H9 (cell line): ENCODE measurements at regions not wholly inside any gene's neighbourhood (a gene's known extent, or its start where the extent isn't known, plus 50 kb on each side); places are given as distances from the start of the nearest gene placed in this dataset.

Experiments
- DNase-seq: peaks from one replicate; pipeline ENCODE4 v3.0.0-alpha.2; 2017
- H2AFZ ChIP-seq: one replicate; pipeline ENCODE4 v1.6.1; 2013; ENCODE audit warnings: mild to moderate bottlenecking, low read length, control low read depth, moderate library complexity
- H2AK5ac ChIP-seq: 2 replicates; pipeline ENCODE4 v1.6.1; 2013; ENCODE audit warnings: low read length, control low read depth, mixed read lengths; ENCODE audit not compliant: insufficient read length
- H2BK120ac ChIP-seq: one replicate; pipeline ENCODE4 v1.6.1; 2013; ENCODE audit warnings: low read depth, mild to moderate bottlenecking, low read length, control low read depth, inconsistent platforms; ENCODE audit not compliant: poor library complexity, severe bottlenecking
- H2BK12ac ChIP-seq: 2 replicates; pipeline ENCODE4 v1.6.1; 2013; ENCODE audit warnings: low read length, control low read depth, mixed read lengths, low read depth; ENCODE audit not compliant: insufficient read length
- H2BK15ac ChIP-seq: 2 replicates; pipeline ENCODE4 v1.6.1; 2013; ENCODE audit warnings: low read depth, low read length, control low read depth
- H2BK20ac ChIP-seq: one replicate; pipeline ENCODE4 v1.6.1; 2013; ENCODE audit warnings: low read depth, mild to moderate bottlenecking, low read length, control low read depth, inconsistent platforms; ENCODE audit not compliant: poor library complexity, severe bottlenecking
- H2BK5ac ChIP-seq: 2 replicates; pipeline ENCODE4 v1.6.1; 2013; ENCODE audit warnings: low read length, control low read depth, mixed read lengths; ENCODE audit not compliant: insufficient read length
- H3K14ac ChIP-seq: 2 replicates; pipeline ENCODE4 v1.6.1; 2013; ENCODE audit warnings: low read length, control low read depth; ENCODE audit not compliant: insufficient read depth
- H3K18ac ChIP-seq: 2 replicates; pipeline ENCODE4 v1.6.1; 2013; ENCODE audit warnings: low read depth, mild to moderate bottlenecking, mixed read lengths, low read length, control low read depth; ENCODE audit not compliant: insufficient read length
- H3K23ac ChIP-seq: 2 replicates; pipeline ENCODE4 v1.6.1; 2013; ENCODE audit warnings: low read length, control low read depth, mixed read lengths, low read depth; ENCODE audit not compliant: insufficient read length
- H3K23me2 ChIP-seq: 2 replicates; pipeline ENCODE4 v1.6.1; 2013; ENCODE audit warnings: low read depth, mild to moderate bottlenecking, mixed read lengths, low read length, control low read depth; ENCODE audit not compliant: insufficient read length, poor library complexity, severe bottlenecking
- H3K27ac ChIP-seq: 2 replicates; pipeline ENCODE4 v1.5.1; 2013; ENCODE audit warnings: low read length, control low read depth, mixed read lengths, low read depth; ENCODE audit not compliant: insufficient read length
- H3K27me3 ChIP-seq: 2 replicates; pipeline ENCODE4 v1.6.1; 2013; ENCODE audit warnings: low read length, control low read depth, inconsistent platforms; ENCODE audit not compliant: insufficient read depth
- H3K4ac ChIP-seq: 2 replicates; pipeline ENCODE4 v1.6.1; 2013; ENCODE audit warnings: low read depth, mild to moderate bottlenecking, control low read depth, inconsistent platforms, low read length, moderate library complexity
- H3K4me1 ChIP-seq: 2 replicates; pipeline ENCODE4 v1.6.1; 2013; ENCODE audit warnings: low read length, control low read depth, inconsistent platforms; ENCODE audit not compliant: insufficient read depth
- H3K4me2 ChIP-seq: 2 replicates; pipeline ENCODE4 v1.6.1; 2013; ENCODE audit warnings: low read length, control low read depth, mixed read lengths; ENCODE audit not compliant: insufficient read length, insufficient read depth
- H3K56ac ChIP-seq: 2 replicates; pipeline ENCODE4 v1.6.1; 2013; ENCODE audit warnings: low read depth, mild to moderate bottlenecking, mixed read lengths, low read length, control low read depth; ENCODE audit not compliant: insufficient read length
- H3K79me1 ChIP-seq: 2 replicates; pipeline ENCODE4 v1.6.1; 2013; ENCODE audit warnings: low read depth, mild to moderate bottlenecking, moderate library complexity, low read length, control low read depth, inconsistent platforms; ENCODE audit not compliant: insufficient read depth, poor library complexity, severe bottlenecking
- H3K79me2 ChIP-seq: 2 replicates; pipeline ENCODE4 v1.6.1; 2013; ENCODE audit warnings: low read length, control low read depth, inconsistent platforms; ENCODE audit not compliant: insufficient read depth
- H3K9ac ChIP-seq: 2 replicates; pipeline ENCODE4 v1.6.1; 2013; ENCODE audit warnings: low read length, control low read depth, mixed read lengths; ENCODE audit not compliant: insufficient read length; ENCODE audit errors: extremely low read depth
- H3K9me3 ChIP-seq: one replicate; pipeline ENCODE4 v1.6.1; 2013; ENCODE audit warnings: low read depth, low read length, inconsistent platforms; ENCODE audit not compliant: control insufficient read depth
- H3T11ph ChIP-seq: one replicate; pipeline ENCODE4 v1.6.1; 2013; ENCODE audit warnings: mild to moderate bottlenecking, low read length, control low read depth, inconsistent platforms
- H4K20me1 ChIP-seq: one replicate; pipeline ENCODE4 v1.6.1; 2013; ENCODE audit not compliant: control insufficient read depth, insufficient read length, insufficient read depth
- H4K5ac ChIP-seq: 2 replicates; pipeline ENCODE4 v1.6.1; 2013; ENCODE audit warnings: low read depth, mild to moderate bottlenecking, mixed read lengths, low read length, control low read depth; ENCODE audit not compliant: insufficient read length
- H4K8ac ChIP-seq: replicated peaks from 2 replicates; pipeline ENCODE4 v1.6.1; 2013; ENCODE audit warnings: low read length, control low read depth, mixed read lengths, low read depth; ENCODE audit not compliant: insufficient read length
- H4K91ac ChIP-seq: 2 replicates; pipeline ENCODE4 v1.6.1; 2013; ENCODE audit warnings: low read depth, mild to moderate bottlenecking, moderate library complexity, mixed read lengths, low read length, control low read depth; ENCODE audit not compliant: insufficient read length
- H3K27ac Mint-ChIP-seq, 3 experiments: 2 replicates in 2 of 3; 3 replicates in 1 of 3; pipeline ENCODE4 v1.8.0; 2020 to 2021; ENCODE audit warnings: mixed read lengths in 3 of 3, mild to moderate bottlenecking in 1 of 3, moderate library complexity in 1 of 3
- H3K27me3 Mint-ChIP-seq: 2 replicates; pipeline ENCODE4 v1.8.0; 2021; ENCODE audit warnings: low read depth, mild to moderate bottlenecking, moderate library complexity, mixed read lengths
- H3K36me3 Mint-ChIP-seq, 3 experiments: 2 replicates in 2 of 3; 3 replicates in 1 of 3; pipeline ENCODE4 v1.8.0; 2020 to 2021; ENCODE audit warnings: low read depth in 3 of 3, mixed read lengths in 3 of 3; ENCODE audit not compliant: insufficient read depth in 1 of 3
- H3K4me1 Mint-ChIP-seq, 2 experiments: 2 replicates each; pipeline ENCODE4 v1.8.0; 2020; ENCODE audit warnings: mixed read lengths in 2 of 2
- H3K4me3 Mint-ChIP-seq, 2 experiments: 2 replicates in 1 of 2; 3 replicates in 1 of 2; pipeline ENCODE4 v1.8.0; 2020 to 2021; ENCODE audit warnings: mild to moderate bottlenecking in 2 of 2, mixed read lengths in 2 of 2, moderate library complexity in 1 of 2
- H3K9me3 Mint-ChIP-seq, 2 experiments: 2 replicates in 1 of 2; 3 replicates in 1 of 2; pipeline ENCODE4 v1.8.0; 2020; ENCODE audit warnings: mild to moderate bottlenecking in 2 of 2, mixed read lengths in 2 of 2, moderate library complexity in 1 of 2
- CTCF ChIP-seq: fragments of 200-600 bp; sonication (generic); conservative IDR thresholded peaks from 3 replicates; pipeline ENCODE4 v1.8.0; 2021; ENCODE audit warnings: antibody characterized with exemption, mild to moderate bottlenecking
- WGBS: extraction: QIAGEN DNeasy Blood & Tissue Kit; methylation state at CpG from one replicate; pipeline ENCODE4 v1.1.7; 2013; ENCODE audit warnings: missing lambda C conversion rate, low lambda C conversion rate, mixed read lengths; ENCODE audit not compliant: insufficient read length; ENCODE audit errors: extremely low coverage; 5-methylcytosine and 5-hydroxymethylcytosine counted together

- Histone ChIP-seq H3K27ac (no peak overlapping the region), H2BK12ac (no peak overlapping the region), H3K4me2 (no peak overlapping the region), H4K8ac (no peak overlapping the region), H2AFZ (no peak overlapping the region), H2BK20ac (no peak overlapping the region), H2AK5ac (no peak overlapping the region), H2BK15ac (no peak overlapping the region), H3K23me2 (no peaks in the 10 kb centered on the region), H3K14ac (no peak overlapping the region), H4K91ac (no peak overlapping the region), H3K79me2 (no peaks in the 10 kb centered on the region), H3K18ac (no peak overlapping the region), H2BK120ac (no peak overlapping the region), H3K79me1 (no peaks in the 10 kb centered on the region), H2BK5ac (no peak overlapping the region), H3K23ac (no peak overlapping the region), H3T11ph (no peak overlapping the region), H3K56ac (no peak overlapping the region), H3K4me1 (no peaks in the 10 kb centered on the region), H3K27me3 (no peaks in the 10 kb centered on the region), H3K9me3 (no peaks in the 10 kb centered on the region), H4K5ac (no peak overlapping the region), H3K9ac (no peak overlapping the region), H4K20me1 (no peaks in the 10 kb centered on the region), H3K4ac (no peak overlapping the region)
- Mint-ChIP-seq H3K27ac (no peak overlapping the region), H3K36me3 (no peaks in the 10 kb centered on the region), H3K4me3 (no peak overlapping the region), H3K4me1 (peaks cover 7 to 12% of the 10 kb centered on the region in 2 experiments; a peak in 3 of 4 replicates), H3K27me3 (no peaks in the 10 kb centered on the region; the same call in 1 of the 2 replicates), H3K9me3 (no peaks in the 10 kb centered on the region)
- no peak for DNase-seq
- no peak for TF ChIP-seq CTCF
- WGBS, result no CpG with 5 or more reads among the region's 3 CpGs
These were observed 74.8 kb upstream of the PSMD7 start for GRCh38 chr16:74221828-74222227.
